Muscle layer of colon (tissue), 2 donors: ENCODE measurements at regions not wholly inside any gene's neighbourhood (a gene's known extent, or its start where the extent isn't known, plus 50 kb on each side); places are given as distances from the start of the nearest gene placed in this dataset.
"Not testable (repeated sequence)": the region's sequence is repeated elsewhere in the genome, so short reads cannot be mapped to it uniquely, and the experiment has no call there.

Experiments used
- H3K27ac ChIP-seq: one replicate; pipeline ENCODE4 v1.7.0; 2013; ENCODE audit warnings: low read depth, mild to moderate bottlenecking, low read length, moderate library complexity
- H3K27me3 ChIP-seq, 2 donors: one replicate each; pipeline ENCODE4 v1.7.0; 2013; ENCODE audit warnings: low read length in 2 of 2, mild to moderate bottlenecking in 2 of 2; ENCODE audit not compliant: insufficient read depth in 2 of 2, control insufficient read depth in 1 of 2
- H3K36me3 ChIP-seq: one replicate; pipeline ENCODE4 v1.7.0; 2013; ENCODE audit warnings: mild to moderate bottlenecking, low read length; ENCODE audit not compliant: insufficient read depth
- H3K4me1 ChIP-seq: one replicate; pipeline ENCODE4 v1.7.0; 2013; ENCODE audit warnings: mild to moderate bottlenecking, low read length; ENCODE audit not compliant: insufficient read depth
- H3K4me3 ChIP-seq, 2 donors: one replicate each; pipeline ENCODE4 v1.7.0; 2013; ENCODE audit warnings: low read length in 2 of 2, low read depth in 1 of 2, mild to moderate bottlenecking in 1 of 2, moderate library complexity in 1 of 2
- H3K9ac ChIP-seq: one replicate; pipeline ENCODE4 v1.7.0; 2013; ENCODE audit warnings: low read length
- H3K9me3 ChIP-seq: one replicate; pipeline ENCODE4 v1.7.0; 2013; ENCODE audit warnings: mild to moderate bottlenecking, low read length
- donor health status: abdominal sarcoma.
- donor health status: Adenocarcinoma of cecum.

GRCh38 chr12:67889931-67890330 lies 99.3 kb upstream of the IFNG-AS1 start:
- Histone ChIP-seq H3K27ac (no peak overlapping the region), H3K27me3 (no peaks in the 10 kb centered on the region), H3K36me3 (no peaks in the 10 kb centered on the region), H3K4me1 (peaks cover 8% of the 10 kb centered on the region), H3K4me3 (no peak overlapping the region), H3K9me3 (no peaks in the 10 kb centered on the region), H3K9ac (no peak overlapping the region)

DNA sequence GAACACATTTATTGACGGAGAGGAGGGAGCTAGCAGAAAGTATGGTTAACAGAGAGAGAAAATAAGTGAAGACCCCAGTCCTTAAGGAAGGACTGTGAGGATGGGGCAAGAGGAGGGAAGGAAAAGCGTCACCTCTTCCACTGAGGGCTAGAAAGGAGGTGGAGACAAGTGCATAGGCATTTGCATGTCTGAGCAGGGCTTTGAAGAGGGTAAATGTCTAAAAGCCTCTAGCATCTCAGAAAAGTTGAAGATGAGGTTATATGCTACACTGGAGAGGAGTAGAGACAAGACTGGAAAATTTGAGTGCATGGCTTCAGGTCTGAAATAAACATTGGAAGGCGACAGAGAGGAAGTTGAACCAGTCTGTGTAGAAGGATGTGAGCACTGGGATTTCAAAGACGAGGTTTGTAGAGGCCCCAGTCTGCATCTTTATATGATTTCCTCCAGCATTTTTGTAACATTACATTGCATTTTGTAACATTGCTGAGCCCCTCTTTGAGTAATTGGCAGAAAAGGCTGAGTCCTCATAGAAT lies 98.5 kb upstream of the IFNG-AS1 start:
- no peaks in the 10 kb centered on the region for H3K36me3 ChIP-seq
- H3K4me3 ChIP-seq: no peak overlapping the region
- H3K9me3 ChIP-seq: no peaks in the 10 kb centered on the region
- no peak overlapping the region for H3K9ac ChIP-seq
- H3K27me3 ChIP-seq: no peaks in the 10 kb centered on the region
- H3K4me1 ChIP-seq: no peaks in the 10 kb centered on the region
- no peak overlapping the region for H3K27ac ChIP-seq

GRCh38 chr12:67891596-67891995 lies 97.7 kb upstream of the IFNG-AS1 start:
- H3K4me1 ChIP-seq: no peaks in the 10 kb centered on the region

DNA sequence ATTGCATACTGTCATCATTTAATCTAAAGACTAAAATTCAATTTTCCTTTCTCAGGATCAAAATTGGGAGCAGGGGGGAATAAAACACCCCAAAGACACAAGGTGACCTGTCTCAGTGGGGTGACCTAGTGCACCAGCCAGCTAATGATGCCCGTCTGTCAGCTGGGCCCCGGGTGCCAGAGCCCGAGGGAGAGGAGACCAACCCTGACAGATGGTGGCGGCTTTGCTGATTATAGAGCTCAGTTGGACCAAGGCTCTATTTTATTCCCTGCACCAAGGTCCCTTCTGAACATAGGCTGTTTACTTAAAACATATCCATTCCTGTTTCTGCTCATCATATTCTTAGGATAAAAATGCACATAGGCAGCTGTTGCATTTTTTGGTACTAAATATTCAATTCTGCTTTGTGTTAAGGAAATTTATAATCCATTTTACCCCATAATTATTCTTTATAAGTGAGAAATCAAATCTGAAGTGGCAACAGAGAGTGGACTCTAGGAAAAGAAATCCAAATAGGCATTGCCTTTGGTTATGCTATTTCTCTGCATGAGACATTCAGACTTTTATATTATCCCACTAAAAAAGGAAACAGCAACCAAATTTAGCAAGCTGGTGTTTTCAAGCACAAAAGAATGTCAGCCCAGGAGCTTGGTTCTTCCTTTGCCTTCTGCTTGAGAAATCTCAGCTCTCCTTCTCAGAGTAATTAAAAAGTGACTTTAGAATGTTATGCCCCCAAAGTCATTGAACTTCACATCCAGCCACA lies 96.8 kb upstream of the IFNG-AS1 start:
- H3K9me3 ChIP-seq: no peaks in the 10 kb centered on the region
- no peak overlapping the region for H3K9ac ChIP-seq
- H3K36me3 ChIP-seq: no peaks in the 10 kb centered on the region
- no peaks in the 10 kb centered on the region for H3K4me1 ChIP-seq
- H3K27me3 ChIP-seq: no peaks in the 10 kb centered on the region
- H3K4me3 ChIP-seq: no peak overlapping the region
- H3K27ac ChIP-seq: no peak overlapping the region

More at GRCh38 chr12:67891596-67891995, 97.7 kb upstream of the IFNG-AS1 start:
- H3K9me3 ChIP-seq: no peaks in the 10 kb centered on the region
- H3K27ac ChIP-seq: no peak overlapping the region
- no peak overlapping the region for H3K4me3 ChIP-seq
- no peaks in the 10 kb centered on the region for H3K27me3 ChIP-seq
- no peak overlapping the region for H3K9ac ChIP-seq
- no peaks in the 10 kb centered on the region for H3K36me3 ChIP-seq

- Histone ChIP-seq H3K36me3 (no peaks in the 10 kb centered on the region), H3K27me3 (no peaks in the 10 kb centered on the region), H3K9ac (no peak overlapping the region), H3K27ac (no peak overlapping the region), H3K9me3 (no peaks in the 10 kb centered on the region), H3K4me1 (no peaks in the 10 kb centered on the region), H3K4me3 (no peak overlapping the region)
Observed at GRCh38 chr12:67893022-67893580, 96.1 kb upstream of the IFNG-AS1 start.

- not testable (repeated sequence) for H3K4me3 ChIP-seq, H3K9me3 ChIP-seq, H3K9ac ChIP-seq, H3K36me3 ChIP-seq, H3K27me3 ChIP-seq, H3K27ac ChIP-seq, H3K4me1 ChIP-seq
Observed at GRCh38 chr12:67900418-67900817, 88.8 kb upstream of the IFNG-AS1 start.

- no peak overlapping the region for H3K9ac ChIP-seq
- H3K4me3 ChIP-seq: no peak overlapping the region
- H3K4me1 ChIP-seq: peaks cover 12% of the 10 kb centered on the region
- no peaks in the 10 kb centered on the region for H3K27me3 ChIP-seq
- H3K27ac ChIP-seq: no peak overlapping the region
- H3K9me3 ChIP-seq: no peaks in the 10 kb centered on the region
- no peaks in the 10 kb centered on the region for H3K36me3 ChIP-seq
Observed at GRCh38 chr12:67909091-67909531, 80.1 kb upstream of the IFNG-AS1 start.

DNA sequence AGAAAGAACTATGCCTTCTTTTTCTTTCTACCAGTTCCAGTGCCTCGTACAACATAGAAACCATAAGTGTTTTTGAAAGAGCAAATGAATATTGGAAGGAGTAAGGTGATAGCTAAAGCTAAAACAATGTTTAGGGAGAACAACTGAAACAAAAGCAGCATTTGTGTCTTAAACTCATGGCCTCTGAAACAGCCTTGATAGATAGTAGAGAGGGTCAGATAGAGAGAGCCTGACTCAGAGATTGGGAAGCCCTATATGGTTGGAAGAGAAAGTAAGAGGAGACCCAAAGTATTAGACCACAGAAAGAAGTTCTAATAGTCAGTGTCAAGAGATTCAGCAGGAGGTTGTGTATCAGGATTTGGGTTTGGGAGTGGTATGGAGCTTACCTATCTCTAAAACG lies 79.6 kb upstream of the IFNG-AS1 start:
- no peak overlapping the region for H3K4me3 ChIP-seq
- H3K36me3 ChIP-seq: no peaks in the 10 kb centered on the region
- no peak overlapping the region for H3K27ac ChIP-seq
- H3K4me1 ChIP-seq: peaks cover 12% of the 10 kb centered on the region
- H3K9ac ChIP-seq: no peak overlapping the region
- no peaks in the 10 kb centered on the region for H3K27me3 ChIP-seq
- no peaks in the 10 kb centered on the region for H3K9me3 ChIP-seq

GRCh38 chr12:67910360-67911274 lies 78.6 kb upstream of the IFNG-AS1 start:
- no peaks in the 10 kb centered on the region for H3K9me3 ChIP-seq
- H3K4me3 ChIP-seq: no peak overlapping the region
- no peak overlapping the region for H3K9ac ChIP-seq
- no peaks in the 10 kb centered on the region for H3K27me3 ChIP-seq
- no peaks in the 10 kb centered on the region for H3K36me3 ChIP-seq
- no peak overlapping the region for H3K27ac ChIP-seq
- peaks cover 12% of the 10 kb centered on the region for H3K4me1 ChIP-seq

GRCh38 chr12:67911275-67911600 lies 78.0 kb upstream of the IFNG-AS1 start:
- Histone ChIP-seq H3K9ac (no peak overlapping the region), H3K4me3 (no peak overlapping the region), H3K36me3 (no peaks in the 10 kb centered on the region), H3K27me3 (no peaks in the 10 kb centered on the region), H3K9me3 (no peaks in the 10 kb centered on the region), H3K27ac (no peak overlapping the region), H3K4me1 (peaks cover 12% of the 10 kb centered on the region)

DNA sequence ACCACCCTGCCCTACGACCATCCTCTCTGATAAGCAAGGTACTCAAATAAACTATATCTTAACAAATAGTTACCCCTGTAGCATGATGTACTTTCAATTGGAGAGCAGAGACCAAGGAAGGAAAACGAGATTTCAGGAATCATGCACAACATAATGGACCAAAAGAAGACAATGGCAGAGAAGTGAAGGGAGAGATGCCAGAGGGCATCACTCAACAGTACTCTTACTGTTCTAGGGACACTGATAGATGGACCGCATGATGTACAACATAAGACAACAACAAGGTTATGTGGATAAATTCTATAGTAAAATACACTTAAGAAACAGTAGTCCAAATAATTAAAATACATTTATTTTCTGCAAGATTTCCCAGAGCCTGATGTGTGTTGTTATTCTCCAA lies 77.5 kb upstream of the IFNG-AS1 start:
- Histone ChIP-seq H3K4me3 (no peak overlapping the region), H3K36me3 (no peaks in the 10 kb centered on the region), H3K27me3 (no peaks in the 10 kb centered on the region), H3K9me3 (no peaks in the 10 kb centered on the region), H3K9ac (no peak overlapping the region), H3K4me1 (peaks cover 12% of the 10 kb centered on the region), H3K27ac (no peak overlapping the region)
